IMR-90 (cell line): ENCODE measurements at regions not wholly inside any gene's neighbourhood (a gene's known extent, or its start where the extent isn't known, plus 50 kb on each side); places are given as distances from the start of the nearest gene placed in this dataset.

Source experiments
- ATAC-seq: fragments of 200-7000 bp; cut with Tn5 transposase; 2 replicates; pipeline ENCODE4 v1.9.1; 2020; ENCODE audit warnings: low read depth, mild to moderate bottlenecking, moderate library complexity
- BruUV-seq: library from RNA; stranded (reverse); fragments of 400-500 nt; replicated peaks from 2 replicates; lab custom pipeline; 2021; lab: Mats Ljungman, UMichigan
- CTCF ChIA-PET: fragments of 300-600 bp; formaldehyde crosslinking; extraction: SDS; loops from one replicate; lab custom pipeline; 2021; ENCODE audit warnings: antibody characterized with exemption; lab: Yijun Ruan, JAX
- POLR2A ChIA-PET: fragments of 300-600 bp; sonication (Branson Sonifier 250); formaldehyde crosslinking; loops from one replicate; lab custom pipeline; 2022; ENCODE audit warnings: antibody characterized with exemption; ENCODE audit not compliant: unreplicated experiment; lab: Charles Lee
- DNase-seq: peaks from one replicate; pipeline ENCODE4 v3.0.0; 2013
- H2AFZ ChIP-seq: replicated peaks from 2 replicates; pipeline ENCODE3; 2013; ENCODE audit warnings: low read length, mild to moderate bottlenecking; ENCODE audit not compliant: poor library complexity
- H2AK5ac ChIP-seq: 2 replicates; pipeline ENCODE4 v1.6.1; 2013; ENCODE audit warnings: low read depth, low read length, inconsistent platforms
- H2AK9ac ChIP-seq: replicated peaks from 2 replicates; pipeline ENCODE3; 2013; ENCODE audit warnings: mild to moderate bottlenecking, low read depth, low read length, moderate library complexity; ENCODE audit not compliant: poor library complexity
- H2BK120ac ChIP-seq: 2 replicates; pipeline ENCODE4 v1.6.1; 2013; ENCODE audit warnings: low read depth, low read length, inconsistent platforms
- H2BK15ac ChIP-seq: 3 replicates; pipeline ENCODE4 v1.6.1; 2013; ENCODE audit warnings: low read depth, low read length, inconsistent platforms
- H2BK20ac ChIP-seq: 2 replicates; pipeline ENCODE4 v1.6.1; 2013; ENCODE audit warnings: low read depth, mild to moderate bottlenecking, inconsistent platforms, low read length, moderate library complexity
- H2BK5ac ChIP-seq: 2 replicates; pipeline ENCODE4 v1.6.1; 2013; ENCODE audit warnings: mild to moderate bottlenecking, low read depth, low read length, inconsistent platforms; ENCODE audit not compliant: poor library complexity, severe bottlenecking
- H3K14ac ChIP-seq: replicated peaks from 2 replicates; pipeline ENCODE4 v1.6.1; 2013; ENCODE audit warnings: low read depth, low read length, inconsistent platforms
- H3K18ac ChIP-seq: 2 replicates; pipeline ENCODE4 v1.6.1; 2013; ENCODE audit warnings: low read depth, low read length, control low read depth
- H3K23ac ChIP-seq: 2 replicates; pipeline ENCODE4 v1.6.1; 2013; ENCODE audit warnings: low read depth, low read length, inconsistent platforms
- H3K27ac ChIP-seq: 2 replicates; pipeline ENCODE4 v1.5.1; 2013; ENCODE audit warnings: mild to moderate bottlenecking, control low read depth, low read length; ENCODE audit not compliant: insufficient read depth
- H3K27me3 ChIP-seq: 2 replicates; pipeline ENCODE4 v1.6.1; 2013; ENCODE audit warnings: low read length; ENCODE audit not compliant: control insufficient read depth, insufficient read depth
- H3K36me3 ChIP-seq: 2 replicates; pipeline ENCODE4 v1.6.1; 2013; ENCODE audit warnings: low read length, mixed read lengths; ENCODE audit not compliant: control insufficient read depth, insufficient read depth
- H3K4ac ChIP-seq: 2 replicates; pipeline ENCODE4 v1.6.1; 2013; ENCODE audit warnings: low read depth, low read length, inconsistent platforms
- H3K4me1 ChIP-seq: 2 replicates; pipeline ENCODE4 v1.6.1; 2013; ENCODE audit warnings: low read length, mixed read lengths; ENCODE audit not compliant: control insufficient read depth, insufficient read depth
- H3K4me2 ChIP-seq: 2 replicates; pipeline ENCODE4 v1.6.1; 2013; ENCODE audit warnings: low read depth, mild to moderate bottlenecking, control low read depth, low read length, moderate library complexity
- H3K4me3 ChIP-seq: 2 replicates; pipeline ENCODE4 v1.5.1; 2013; ENCODE audit warnings: low read depth, mild to moderate bottlenecking, control low read depth, low read length, moderate library complexity; ENCODE audit not compliant: insufficient read depth
- H3K56ac ChIP-seq: 2 replicates; pipeline ENCODE4 v1.6.1; 2013; ENCODE audit warnings: low read length, inconsistent platforms; ENCODE audit not compliant: insufficient read depth; ENCODE audit errors: extremely low read depth
- H3K79me1 ChIP-seq, 2 experiments: 2 replicates each; pipeline ENCODE4 v1.6.1; 2013; ENCODE audit warnings: low read length in 2 of 2, inconsistent platforms in 1 of 2, low read depth in 1 of 2
- H3K9ac ChIP-seq: 2 replicates; pipeline ENCODE4 v1.6.1; 2013; ENCODE audit warnings: low read depth, low read length, control low read depth
- H3K9me1 ChIP-seq: 2 replicates; pipeline ENCODE4 v1.6.1; 2013; ENCODE audit warnings: low read length, inconsistent platforms; ENCODE audit not compliant: insufficient read depth
- H3K9me3 ChIP-seq: 2 replicates; pipeline ENCODE4 v1.6.1; 2013; ENCODE audit warnings: low read length; ENCODE audit not compliant: control insufficient read depth, insufficient read depth
- H4K20me1 ChIP-seq: 2 replicates; pipeline ENCODE4 v1.6.1; 2013; ENCODE audit warnings: low read length, inconsistent platforms; ENCODE audit not compliant: insufficient read depth
- H4K5ac ChIP-seq: 2 replicates; pipeline ENCODE4 v1.6.1; 2013; ENCODE audit warnings: mild to moderate bottlenecking, low read depth, low read length, control low read depth
- H4K8ac ChIP-seq, 2 experiments: 2 replicates each; pipeline ENCODE4 v1.6.1; 2013; ENCODE audit warnings: low read depth in 2 of 2, low read length in 2 of 2, control low read depth in 1 of 2, inconsistent platforms in 1 of 2
- H4K91ac ChIP-seq: 2 replicates; pipeline ENCODE4 v1.6.1; 2013; ENCODE audit warnings: low read depth, low read length, inconsistent platforms; ENCODE audit not compliant: insufficient read depth
- BHLHE40 ChIP-seq: fragments of 150-350 bp; IDR thresholded peaks from 2 replicates; pipeline ENCODE4 v1.6.1; 2016; ENCODE audit warnings: mild to moderate bottlenecking, low read depth, low read length
- CEBPB ChIP-seq: IDR thresholded peaks from 2 replicates; pipeline ENCODE4 v1.6.1; 2012; ENCODE audit warnings: low read depth, low read length, improper control_type of control experiment
- CHD1 ChIP-seq: IDR thresholded peaks from 2 replicates; pipeline ENCODE4 v1.6.1; 2012; ENCODE audit warnings: low read depth, low read length, improper control_type of control experiment
- FOS ChIP-seq: fragments of 150-350 bp; IDR thresholded peaks from 2 replicates; pipeline ENCODE4 v1.6.1; 2016; ENCODE audit warnings: low read depth, low read length
- MAFK ChIP-seq: IDR thresholded peaks from 2 replicates; pipeline ENCODE4 v1.6.1; 2012; ENCODE audit warnings: low read depth, low read length, improper control_type of control experiment
- MAZ ChIP-seq: IDR thresholded peaks from 2 replicates; pipeline ENCODE4 v1.6.1; 2012; ENCODE audit warnings: low read depth, mild to moderate bottlenecking, low read length, improper control_type of control experiment, moderate library complexity, borderline replicate concordance
- MXI1 ChIP-seq: IDR thresholded peaks from 2 replicates; pipeline ENCODE4 v1.6.1; 2012; ENCODE audit warnings: low read depth, mild to moderate bottlenecking, low read length, moderate library complexity, borderline replicate concordance
- NFE2L2 ChIP-seq: fragments of 150-350 bp; IDR thresholded peaks from 2 replicates; pipeline ENCODE4 v1.6.1; 2016; ENCODE audit warnings: low read depth, mild to moderate bottlenecking, low read length
- POLR2A ChIP-seq: IDR thresholded peaks from 2 replicates; pipeline ENCODE4 v1.6.1; 2012; ENCODE audit warnings: mild to moderate bottlenecking, low read depth, low read length
- RAD21 ChIP-seq: IDR thresholded peaks from 2 replicates; pipeline ENCODE4 v1.6.1; 2012; ENCODE audit warnings: low read length, improper control_type of control experiment
- RCOR1 ChIP-seq: IDR thresholded peaks from 2 replicates; pipeline ENCODE4 v1.6.1; 2012; ENCODE audit warnings: mild to moderate bottlenecking, low read length, improper control_type of control experiment; ENCODE audit not compliant: insufficient replicate concordance
- RFX5 ChIP-seq: IDR thresholded peaks from 2 replicates; pipeline ENCODE4 v1.8.0; 2012; ENCODE audit warnings: low read depth, mild to moderate bottlenecking, low read length, moderate library complexity
- SMC3 ChIP-seq: fragments of 150-350 bp; IDR thresholded peaks from 2 replicates; pipeline ENCODE4 v1.6.1; 2016; ENCODE audit warnings: low read depth, mild to moderate bottlenecking, antibody characterized with exemption, low read length, moderate library complexity
- WGBS, 2 experiments: methylation state at CpG; one replicate each; pipeline versions ENCODE4 v1.1.5 to v1.1.7; 2013; ENCODE audit warnings: missing lambda C conversion rate in 2 of 2; ENCODE audit not compliant: insufficient read length in 1 of 2; ENCODE audit errors: extremely low coverage in 2 of 2; 5-methylcytosine and 5-hydroxymethylcytosine counted together
- dilution Hi-C: fragments of 300-500 bp; cut with HindIII; formaldehyde crosslinking; loops from one replicate; pipeline ENCODE4 v1.14.3; 2018; ENCODE audit warnings: low sequenced_read_pairs; ENCODE audit not compliant: unreplicated experiment
- in situ Hi-C: fragments of 300-500 bp; cut with MboI; formaldehyde crosslinking; loops from 3 replicates; pipeline ENCODE4 v1.14.3; 2019; ENCODE audit warnings: low sequenced_read_pairs, inconsistent platforms, mixed read lengths
- intact Hi-C: fragments of 100-400 bp; cut with micrococcal nuclease; formaldehyde crosslinking; loops from 2 replicates; pipeline ENCODE4 v1.10.0; 2022
- TF ChIP-seq, protein P1 (sequence below): fragments of 150-350 bp; IDR thresholded peaks from 2 replicates; pipeline ENCODE4 v1.6.1; 2016; ENCODE audit warnings: low read depth, mild to moderate bottlenecking, low read length, moderate library complexity, borderline replicate concordance
- TF ChIP-seq, protein P2 (sequence below): conservative IDR thresholded peaks from 2 replicates; pipeline ENCODE4 v1.5.1; 2012; ENCODE audit warnings: mild to moderate bottlenecking, low read depth, low read length, improper control_type of control experiment
- TF ChIP-seq, protein P3 (sequence below): fragments of 150-350 bp; IDR thresholded peaks from 2 replicates; pipeline ENCODE4 v1.6.1; 2017; ENCODE audit warnings: mild to moderate bottlenecking, antibody characterized with exemption, low read length, low read depth

DNA sequence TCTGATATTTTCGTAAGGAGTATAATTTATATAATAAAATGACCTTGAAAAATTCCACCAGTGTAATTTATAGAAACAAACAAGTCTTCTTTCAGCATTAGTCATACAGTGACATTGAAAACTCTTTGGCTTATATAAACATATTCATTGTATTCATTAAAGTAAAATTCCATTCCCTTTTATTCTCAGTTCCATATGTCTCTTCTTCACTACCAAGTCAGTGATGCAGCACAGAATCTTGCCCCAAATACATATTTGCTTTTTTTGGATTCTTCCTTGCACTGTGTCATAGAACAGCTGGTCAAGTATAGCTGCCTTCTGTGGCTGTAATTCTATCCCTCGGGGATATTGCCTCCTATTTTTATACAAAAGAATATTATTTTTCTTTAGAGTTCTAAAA lies 884.5 kb upstream of the POT1 start:
- Histone ChIP-seq H3K36me3 (no peaks in the 10 kb centered on the region), H2BK15ac (no peak overlapping the region), H3K4ac (no peak overlapping the region), H3K9me3 (peaks cover 4% of the 10 kb centered on the region; the same call in 1 of the 2 replicates), H3K27me3 (no peaks in the 10 kb centered on the region), H3K4me3 (no peak overlapping the region), H2AK9ac (no peak overlapping the region), H2BK120ac (no peak overlapping the region), H2AK5ac (no peak overlapping the region), H3K4me1 (no peaks in the 10 kb centered on the region), H3K14ac (no peak overlapping the region), H2BK20ac (no peak overlapping the region), H4K91ac (no peak overlapping the region), H3K23ac (no peak overlapping the region), H2BK5ac (no peak overlapping the region), H4K20me1 (no peaks in the 10 kb centered on the region), H3K79me1 (no peaks in the 10 kb centered on the region), H3K27ac (no peak overlapping the region), H3K9me1 (no peaks in the 10 kb centered on the region), H3K4me2 (no peak overlapping the region), H2AFZ (no peak overlapping the region), H3K56ac (no peak overlapping the region), H4K8ac (no peak overlapping the region), H3K18ac (no peak overlapping the region), H3K9ac (no peak overlapping the region), H4K5ac (no peak overlapping the region)
- TF ChIP-seq, protein P1, sequence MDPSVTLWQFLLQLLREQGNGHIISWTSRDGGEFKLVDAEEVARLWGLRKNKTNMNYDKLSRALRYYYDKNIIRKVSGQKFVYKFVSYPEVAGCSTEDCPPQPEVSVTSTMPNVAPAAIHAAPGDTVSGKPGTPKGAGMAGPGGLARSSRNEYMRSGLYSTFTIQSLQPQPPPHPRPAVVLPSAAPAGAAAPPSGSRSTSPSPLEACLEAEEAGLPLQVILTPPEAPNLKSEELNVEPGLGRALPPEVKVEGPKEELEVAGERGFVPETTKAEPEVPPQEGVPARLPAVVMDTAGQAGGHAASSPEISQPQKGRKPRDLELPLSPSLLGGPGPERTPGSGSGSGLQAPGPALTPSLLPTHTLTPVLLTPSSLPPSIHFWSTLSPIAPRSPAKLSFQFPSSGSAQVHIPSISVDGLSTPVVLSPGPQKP, result no peak
- TF ChIP-seq CEBPB (no peak), MAZ (no peak), SMC3 (no peak), NFE2L2 (no peak), MXI1 (no peak), MAFK (no peak), RAD21 (no peak), RCOR1 (no peak), POLR2A (no peak), CHD1 (no peak), BHLHE40 (no peak), FOS (no peak), RFX5 (no peak)
- TF ChIP-seq, protein P2, sequence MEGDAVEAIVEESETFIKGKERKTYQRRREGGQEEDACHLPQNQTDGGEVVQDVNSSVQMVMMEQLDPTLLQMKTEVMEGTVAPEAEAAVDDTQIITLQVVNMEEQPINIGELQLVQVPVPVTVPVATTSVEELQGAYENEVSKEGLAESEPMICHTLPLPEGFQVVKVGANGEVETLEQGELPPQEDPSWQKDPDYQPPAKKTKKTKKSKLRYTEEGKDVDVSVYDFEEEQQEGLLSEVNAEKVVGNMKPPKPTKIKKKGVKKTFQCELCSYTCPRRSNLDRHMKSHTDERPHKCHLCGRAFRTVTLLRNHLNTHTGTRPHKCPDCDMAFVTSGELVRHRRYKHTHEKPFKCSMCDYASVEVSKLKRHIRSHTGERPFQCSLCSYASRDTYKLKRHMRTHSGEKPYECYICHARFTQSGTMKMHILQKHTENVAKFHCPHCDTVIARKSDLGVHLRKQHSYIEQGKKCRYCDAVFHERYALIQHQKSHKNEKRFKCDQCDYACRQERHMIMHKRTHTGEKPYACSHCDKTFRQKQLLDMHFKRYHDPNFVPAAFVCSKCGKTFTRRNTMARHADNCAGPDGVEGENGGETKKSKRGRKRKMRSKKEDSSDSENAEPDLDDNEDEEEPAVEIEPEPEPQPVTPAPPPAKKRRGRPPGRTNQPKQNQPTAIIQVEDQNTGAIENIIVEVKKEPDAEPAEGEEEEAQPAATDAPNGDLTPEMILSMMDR, result no peak
- TF ChIP-seq, protein P3, sequence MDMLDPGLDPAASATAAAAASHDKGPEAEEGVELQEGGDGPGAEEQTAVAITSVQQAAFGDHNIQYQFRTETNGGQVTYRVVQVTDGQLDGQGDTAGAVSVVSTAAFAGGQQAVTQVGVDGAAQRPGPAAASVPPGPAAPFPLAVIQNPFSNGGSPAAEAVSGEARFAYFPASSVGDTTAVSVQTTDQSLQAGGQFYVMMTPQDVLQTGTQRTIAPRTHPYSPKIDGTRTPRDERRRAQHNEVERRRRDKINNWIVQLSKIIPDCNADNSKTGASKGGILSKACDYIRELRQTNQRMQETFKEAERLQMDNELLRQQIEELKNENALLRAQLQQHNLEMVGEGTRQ, result no peak
- DNase-seq (no peak), ATAC-seq (no peak)
- no TSS peak for BruUV-seq
- CTCF ChIA-PET, result no interaction called here
- POLR2A ChIA-PET, result no interaction called here
- dilution Hi-C loops (no loop called here), in situ Hi-C loops (no loop called here), intact Hi-C loops (no loop called here)
- no CpG with 5 or more reads among the region's 2 CpGs for WGBS, 2 experiments
